Loucy (cell line): ENCODE measurements at regions not wholly inside any gene's neighbourhood (a gene's known extent, or its start where the extent isn't known, plus 50 kb on each side); places are given as distances from the start of the nearest gene placed in this dataset.

Source experiments
- EZH2phosphoT487 ChIP-seq: fragments of 200-600 bp; IDR thresholded peaks from 2 replicates; pipeline ENCODE4 v1.6.1; 2018; ENCODE audit warnings: antibody characterized with exemption, mild to moderate bottlenecking, moderate library complexity, borderline replicate concordance
- TF ChIP-seq, protein P1 (sequence below): fragments of 200-600 bp; sonication (generic); conservative IDR thresholded peaks from 2 replicates; pipeline ENCODE4 v1.5.1; 2014; ENCODE audit warnings: mild to moderate bottlenecking, antibody characterized with exemption, low read length

- TF ChIP-seq, protein P1, sequence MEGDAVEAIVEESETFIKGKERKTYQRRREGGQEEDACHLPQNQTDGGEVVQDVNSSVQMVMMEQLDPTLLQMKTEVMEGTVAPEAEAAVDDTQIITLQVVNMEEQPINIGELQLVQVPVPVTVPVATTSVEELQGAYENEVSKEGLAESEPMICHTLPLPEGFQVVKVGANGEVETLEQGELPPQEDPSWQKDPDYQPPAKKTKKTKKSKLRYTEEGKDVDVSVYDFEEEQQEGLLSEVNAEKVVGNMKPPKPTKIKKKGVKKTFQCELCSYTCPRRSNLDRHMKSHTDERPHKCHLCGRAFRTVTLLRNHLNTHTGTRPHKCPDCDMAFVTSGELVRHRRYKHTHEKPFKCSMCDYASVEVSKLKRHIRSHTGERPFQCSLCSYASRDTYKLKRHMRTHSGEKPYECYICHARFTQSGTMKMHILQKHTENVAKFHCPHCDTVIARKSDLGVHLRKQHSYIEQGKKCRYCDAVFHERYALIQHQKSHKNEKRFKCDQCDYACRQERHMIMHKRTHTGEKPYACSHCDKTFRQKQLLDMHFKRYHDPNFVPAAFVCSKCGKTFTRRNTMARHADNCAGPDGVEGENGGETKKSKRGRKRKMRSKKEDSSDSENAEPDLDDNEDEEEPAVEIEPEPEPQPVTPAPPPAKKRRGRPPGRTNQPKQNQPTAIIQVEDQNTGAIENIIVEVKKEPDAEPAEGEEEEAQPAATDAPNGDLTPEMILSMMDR = no peak
- TF ChIP-seq EZH2phosphoT487 = no peak
These were observed 365.7 kb upstream of the FANCL start for GRCh38 chr2:58606799-58607198.
